ENCODE measurements at regions not wholly inside any gene's neighbourhood (a gene's known extent, or its start where the extent isn't known, plus 50 kb on each side); places are given as distances from the start of the nearest gene placed in this dataset.
"Not testable (repeated sequence)": the region's sequence is repeated elsewhere in the genome, so short reads cannot be mapped to it uniquely, and the experiment has no call there.

GRCh38 chr6:115863211-115863610 is 197.5 kb downstream of the FRK start (continued):
- no peak for TF ChIP-seq ZBTB25 (CRISPR knock-in tag; IDR thresholded peaks at IDR 0.05)

GRCh38 chr6:115861658-115862057 is 199.0 kb downstream of the FRK start:
- H3K4me1 ChIP-seq (ENCODE audit: insufficient read depth, low read length); H2AFZ ChIP-seq (ENCODE audit: low read length); intact Hi-C loops (cut with micrococcal nuclease; ENCODE audit: unreplicated experiment); H3K4me2 ChIP-seq (ENCODE audit: low read depth, low read length); DNase-seq (ENCODE audit: low spot score); FAIRE-seq; H3K4me3 ChIP-seq (replicated peaks in 1 of 3; ENCODE audit: insufficient read depth in 1 of 3, low read depth in 2 of 3, low read length in 3 of 3); ATAC-seq; H3K36me3 ChIP-seq (replicated peaks in 1 of 2; ENCODE audit: control insufficient read depth in 1 of 2, insufficient read depth in 2 of 2, low read length in 2 of 2); POLR2A ChIA-PET; CTCF ChIA-PET (ENCODE audit: low intra/inter-chr PET ratio, low total read pairs); H3K27me3 ChIP-seq (ENCODE audit: control insufficient read depth in 1 of 2, insufficient read depth in 2 of 2, low read length in 2 of 2); H3K9me3 ChIP-seq (ENCODE audit: low read length); H4K20me1 ChIP-seq (ENCODE audit: insufficient read depth, low read length); H3K79me2 ChIP-seq (ENCODE audit: insufficient read depth, low read length); in situ Hi-C loops (cut with HindIII; ENCODE audit: extremely low pct_ligation_motif_present, low pct_unique_long_range_greater_than_20kb); H3K9ac ChIP-seq (ENCODE audit: insufficient read depth, low read depth, low read length); H3K27ac ChIP-seq (ENCODE audit: extremely low read length, insufficient read depth, low read length); BruUV-seq (replicated peaks): not testable (repeated sequence)
- WGBS (ENCODE audit: low lambda C conversion rate) = 0% methylated on average over 2 of the region's 2 CpGs

- H4K20me1 ChIP-seq (ENCODE audit: insufficient read depth, low read length); in situ Hi-C loops (cut with HindIII; ENCODE audit: extremely low pct_ligation_motif_present, low pct_unique_long_range_greater_than_20kb); H3K4me3 ChIP-seq (replicated peaks in 1 of 3; ENCODE audit: insufficient read depth in 1 of 3, low read depth in 2 of 3, low read length in 3 of 3); H3K4me1 ChIP-seq (ENCODE audit: insufficient read depth, low read length); H3K9me3 ChIP-seq (ENCODE audit: low read length); H3K4me2 ChIP-seq (ENCODE audit: low read depth, low read length); H3K79me2 ChIP-seq (ENCODE audit: insufficient read depth, low read length); BruUV-seq (replicated peaks); POLR2A ChIA-PET; H2AFZ ChIP-seq (ENCODE audit: low read length); intact Hi-C loops (cut with micrococcal nuclease; ENCODE audit: unreplicated experiment); FAIRE-seq; H3K9ac ChIP-seq (ENCODE audit: insufficient read depth, low read depth, low read length); H3K27me3 ChIP-seq (ENCODE audit: control insufficient read depth in 1 of 2, insufficient read depth in 2 of 2, low read length in 2 of 2); ATAC-seq; DNase-seq (ENCODE audit: low spot score); H3K36me3 ChIP-seq (replicated peaks in 1 of 2; ENCODE audit: control insufficient read depth in 1 of 2, insufficient read depth in 2 of 2, low read length in 2 of 2); CTCF ChIA-PET (ENCODE audit: low intra/inter-chr PET ratio, low total read pairs); H3K27ac ChIP-seq (ENCODE audit: extremely low read length, insufficient read depth, low read length): not testable (repeated sequence)
- WGBS (ENCODE audit: low lambda C conversion rate) = 45% methylated on average over 2 of the region's 2 CpGs
Measured at GRCh38 chr6:115859577-115859976, 201.1 kb downstream of the FRK start.

All from HepG2 (cell line).